Suprapubic skin (tissue), 4 donors: ENCODE measurements at regions not wholly inside any gene's neighbourhood (a gene's known extent, or its start where the extent isn't known, plus 50 kb on each side); places are given as distances from the start of the nearest gene placed in this dataset.

Experiments
- DNase-seq, 2 donors: peaks; one replicate each; pipeline ENCODE4 v3.0.0-alpha.2; 2019; ENCODE audit warnings: low spot score in 2 of 2
- H3K27ac ChIP-seq: fragments of 200-600 bp; sonication (generic); one replicate; pipeline ENCODE4 v1.5.1; 2019
- H3K27me3 ChIP-seq: fragments of 200-600 bp; sonication (generic); one replicate; pipeline ENCODE4 v1.5.1; 2019
- H3K36me3 ChIP-seq: fragments of 200-600 bp; sonication (generic); one replicate; pipeline ENCODE4 v1.5.1; 2019
- H3K4me1 ChIP-seq: fragments of 200-600 bp; sonication (generic); one replicate; pipeline ENCODE4 v1.5.1; 2019
- H3K4me3 ChIP-seq: fragments of 200-600 bp; sonication (generic); one replicate; pipeline ENCODE4 v1.5.1; 2019; ENCODE audit warnings: mild to moderate bottlenecking
- H3K9me3 ChIP-seq: fragments of 200-600 bp; sonication (generic); one replicate; pipeline ENCODE4 v1.5.1; 2019
- EP300 ChIP-seq: sonication (generic); formaldehyde crosslinking; IDR thresholded peaks from one replicate; pipeline ENCODE4 v1.6.1; 2017; ENCODE audit warnings: antibody characterized with exemption
- POLR2A ChIP-seq, 2 donors: fragments of 450-650 bp; IDR thresholded peaks; one replicate each; pipeline ENCODE4 v1.6.1; 2017; ENCODE audit warnings: antibody characterized with exemption in 2 of 2, mild to moderate bottlenecking in 2 of 2, moderate library complexity in 2 of 2
- POLR2AphosphoS5 ChIP-seq, 3 donors: sonication (generic); formaldehyde crosslinking; IDR thresholded peaks; one replicate each; pipeline ENCODE4 v1.6.1; 2017; ENCODE audit warnings: antibody characterized with exemption in 3 of 3
- WGBS: methylation state at CpG from one replicate; pipeline ENCODE4 v1.1.5; 2018; 5-methylcytosine and 5-hydroxymethylcytosine counted together
- TF ChIP-seq, protein P1 (sequence below), 2 donors: fragments of 200-600 bp in 1 of 2; fragments of 450-650 bp in 1 of 2; sonication (generic) in 1 of 2; IDR thresholded peaks; one replicate each; pipeline ENCODE4 v1.5.1; 2016 to 2019; ENCODE audit warnings: antibody characterized with exemption in 2 of 2, mild to moderate bottlenecking in 1 of 2, moderate library complexity in 1 of 2

DNA sequence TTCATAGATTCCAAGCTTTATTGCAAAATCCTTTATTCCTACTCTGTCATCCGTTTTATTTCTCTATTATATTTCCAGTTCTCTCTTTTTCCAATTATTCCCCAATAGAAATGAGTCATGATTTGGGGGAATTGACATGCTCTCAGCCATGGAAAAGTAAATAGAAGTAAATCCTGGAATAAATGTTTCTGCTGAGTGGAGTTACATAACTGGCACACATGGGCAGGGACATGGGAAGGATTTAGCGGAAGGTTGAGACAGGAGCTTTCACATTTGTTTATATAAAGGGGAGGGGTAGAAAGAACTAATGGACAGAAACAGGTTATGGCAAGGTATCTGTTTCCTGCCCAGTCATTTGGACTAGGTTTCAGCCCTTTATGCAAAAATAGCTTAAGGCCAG is 221.6 kb downstream of the PLOD2 start:
- no peak overlapping the region for H3K27ac ChIP-seq
- H3K4me3 ChIP-seq = no peak overlapping the region
- WGBS = 66% methylated on average over 2 of the region's 2 CpGs
- TF ChIP-seq EP300 (no peak), POLR2A (IDR thresholded peaks at IDR 0.05) (no peak), POLR2AphosphoS5 (IDR thresholded peaks at IDR 0.05) (no peak)
- TF ChIP-seq, protein P1, sequence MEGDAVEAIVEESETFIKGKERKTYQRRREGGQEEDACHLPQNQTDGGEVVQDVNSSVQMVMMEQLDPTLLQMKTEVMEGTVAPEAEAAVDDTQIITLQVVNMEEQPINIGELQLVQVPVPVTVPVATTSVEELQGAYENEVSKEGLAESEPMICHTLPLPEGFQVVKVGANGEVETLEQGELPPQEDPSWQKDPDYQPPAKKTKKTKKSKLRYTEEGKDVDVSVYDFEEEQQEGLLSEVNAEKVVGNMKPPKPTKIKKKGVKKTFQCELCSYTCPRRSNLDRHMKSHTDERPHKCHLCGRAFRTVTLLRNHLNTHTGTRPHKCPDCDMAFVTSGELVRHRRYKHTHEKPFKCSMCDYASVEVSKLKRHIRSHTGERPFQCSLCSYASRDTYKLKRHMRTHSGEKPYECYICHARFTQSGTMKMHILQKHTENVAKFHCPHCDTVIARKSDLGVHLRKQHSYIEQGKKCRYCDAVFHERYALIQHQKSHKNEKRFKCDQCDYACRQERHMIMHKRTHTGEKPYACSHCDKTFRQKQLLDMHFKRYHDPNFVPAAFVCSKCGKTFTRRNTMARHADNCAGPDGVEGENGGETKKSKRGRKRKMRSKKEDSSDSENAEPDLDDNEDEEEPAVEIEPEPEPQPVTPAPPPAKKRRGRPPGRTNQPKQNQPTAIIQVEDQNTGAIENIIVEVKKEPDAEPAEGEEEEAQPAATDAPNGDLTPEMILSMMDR (IDR thresholded peaks at IDR 0.05) = no peak
- H3K36me3 ChIP-seq = no peaks in the 10 kb centered on the region
- H3K27me3 ChIP-seq = no peaks in the 10 kb centered on the region
- no peak for DNase-seq
- H3K4me1 ChIP-seq = no peaks in the 10 kb centered on the region
- H3K9me3 ChIP-seq = no peaks in the 10 kb centered on the region

DNA sequence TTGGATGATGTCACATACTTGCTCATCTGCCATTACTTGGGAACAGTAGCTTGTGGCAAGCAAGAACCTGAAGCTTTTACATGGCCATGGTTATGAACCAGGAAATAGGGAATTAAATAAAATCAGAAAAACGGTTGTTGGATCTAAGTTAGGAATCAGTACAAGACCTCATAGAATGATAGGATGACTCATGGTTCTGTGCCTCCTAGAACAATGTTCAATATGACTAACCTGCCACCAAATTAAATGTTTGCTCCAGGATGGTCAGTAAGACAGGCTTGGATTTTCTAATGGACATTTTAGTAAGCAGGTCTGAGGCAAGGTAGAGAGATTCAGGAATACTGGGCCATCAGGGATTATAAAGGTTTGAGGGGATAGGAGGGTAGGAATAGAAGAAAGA is 218.9 kb downstream of the PLOD2 start:
- TF ChIP-seq POLR2A (IDR thresholded peaks at IDR 0.05) (no peak), POLR2AphosphoS5 (IDR thresholded peaks at IDR 0.05) (no peak), EP300 (no peak)
- TF ChIP-seq, protein P1 (IDR thresholded peaks at IDR 0.05) = no peak
- H3K36me3 ChIP-seq = no peaks in the 10 kb centered on the region
- no peaks in the 10 kb centered on the region for H3K27me3 ChIP-seq
- H3K4me3 ChIP-seq = no peak overlapping the region
- no peak overlapping the region for H3K27ac ChIP-seq
- no peaks in the 10 kb centered on the region for H3K4me1 ChIP-seq
- DNase-seq = no peak
- WGBS = 35% methylated on average over 1 of the region's 1 CpG
- no peaks in the 10 kb centered on the region for H3K9me3 ChIP-seq

DNA sequence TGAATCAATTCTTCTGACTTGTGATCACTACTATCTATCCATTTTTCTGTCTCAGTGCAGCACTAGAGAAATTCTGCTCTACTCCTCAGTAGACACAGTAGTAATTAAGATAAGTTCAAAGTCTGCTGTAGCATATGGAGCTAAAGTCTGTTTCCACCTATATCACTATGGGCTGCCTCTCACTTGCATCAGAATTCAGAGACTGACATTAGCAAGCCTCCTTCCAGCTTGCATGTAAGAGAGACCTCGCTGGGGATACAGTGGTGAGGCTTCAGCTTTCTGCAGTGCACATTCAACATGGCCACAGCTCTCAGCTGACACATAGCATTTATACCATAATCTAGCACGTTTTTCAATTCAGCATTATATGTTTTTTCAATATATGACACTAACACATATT is 217.0 kb downstream of the PLOD2 start:
- Histone ChIP-seq H3K4me1 (no peaks in the 10 kb centered on the region), H3K9me3 (no peaks in the 10 kb centered on the region), H3K27me3 (no peaks in the 10 kb centered on the region), H3K36me3 (no peaks in the 10 kb centered on the region), H3K27ac (no peak overlapping the region), H3K4me3 (no peak overlapping the region)
- no peak for DNase-seq
- WGBS = 63% methylated on average over 2 of the region's 2 CpGs
- TF ChIP-seq POLR2AphosphoS5 (IDR thresholded peaks at IDR 0.05) (no peak), POLR2A (IDR thresholded peaks at IDR 0.05) (no peak), EP300 (no peak)
- TF ChIP-seq, protein P1 (IDR thresholded peaks at IDR 0.05) = no peak

DNA sequence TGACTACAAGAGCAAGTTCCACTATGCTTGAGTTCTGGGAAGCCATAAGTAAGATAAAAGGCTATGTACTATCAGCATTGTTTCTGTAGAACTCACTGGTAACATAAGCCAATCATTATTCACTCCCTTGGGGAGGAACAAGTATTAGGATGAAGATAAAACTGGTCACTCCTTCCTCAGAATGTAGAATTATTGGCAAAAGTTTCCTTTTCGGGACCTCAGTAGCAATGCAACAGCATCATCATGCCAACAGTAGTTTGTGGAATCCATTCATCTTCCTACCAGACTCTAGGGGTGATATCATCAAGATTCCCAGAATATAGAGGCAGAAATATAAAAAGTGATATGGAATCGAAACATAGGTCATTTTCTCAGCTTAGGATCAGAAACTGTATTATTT is 209.5 kb downstream of the PLOD2 start:
- DNase-seq = no peak
- no peaks in the 10 kb centered on the region for H3K27me3 ChIP-seq
- no peaks in the 10 kb centered on the region for H3K36me3 ChIP-seq
- no peak overlapping the region for H3K27ac ChIP-seq
- TF ChIP-seq POLR2A (IDR thresholded peaks at IDR 0.05) = no peak
- no peak for TF ChIP-seq POLR2AphosphoS5 (IDR thresholded peaks at IDR 0.05)
- TF ChIP-seq, protein P1 (IDR thresholded peaks at IDR 0.05) = no peak
- TF ChIP-seq EP300 = no peak
- no peak overlapping the region for H3K4me3 ChIP-seq
- H3K4me1 ChIP-seq = no peaks in the 10 kb centered on the region
- H3K9me3 ChIP-seq = no peaks in the 10 kb centered on the region
- WGBS = 81% methylated on average over 2 of the region's 2 CpGs

DNA sequence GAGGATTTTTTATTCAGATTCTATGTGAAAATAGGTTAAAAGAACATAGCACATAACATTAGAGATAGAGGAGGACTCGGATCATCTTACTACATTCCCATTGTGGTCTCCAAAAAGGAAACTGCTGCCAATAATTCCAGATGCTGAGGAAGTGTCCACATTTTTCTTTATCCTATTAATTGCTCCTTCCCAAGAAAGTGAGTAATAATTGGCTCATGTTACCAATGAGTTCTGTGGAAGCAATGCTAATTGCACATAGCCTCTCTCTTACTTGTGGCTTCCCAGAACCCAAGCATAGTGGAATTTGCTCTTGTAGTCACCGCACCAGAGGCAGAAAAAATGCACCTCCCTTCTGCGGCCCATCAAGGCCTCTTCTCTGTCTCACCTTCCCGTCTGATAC is 208.4 kb downstream of the PLOD2 start:
- no peak for DNase-seq
- H3K4me3 ChIP-seq = no peak overlapping the region
- 65% methylated on average over 4 of the region's 4 CpGs for WGBS
- H3K9me3 ChIP-seq = no peaks in the 10 kb centered on the region
- TF ChIP-seq EP300 = no peak
- TF ChIP-seq, protein P1 (IDR thresholded peaks at IDR 0.05) = no peak
- no peak for TF ChIP-seq POLR2A (IDR thresholded peaks at IDR 0.05)
- no peak for TF ChIP-seq POLR2AphosphoS5 (IDR thresholded peaks at IDR 0.05)
- no peaks in the 10 kb centered on the region for H3K27me3 ChIP-seq
- H3K27ac ChIP-seq = no peak overlapping the region
- no peaks in the 10 kb centered on the region for H3K4me1 ChIP-seq
- H3K36me3 ChIP-seq = no peaks in the 10 kb centered on the region
